Gastrocnemius medialis (tissue), 4 donors: ENCODE measurements at regions not wholly inside any gene's neighbourhood (a gene's known extent, or its start where the extent isn't known, plus 50 kb on each side); places are given as distances from the start of the nearest gene placed in this dataset.

Source experiments
- ATAC-seq, 2 donors: fragments of 150-250 bp; one replicate each; pipeline ENCODE4 v1.9.1; 2016
- DNase-seq, 2 donors: peaks; one replicate each; pipeline ENCODE4 v3.0.0-alpha.2; 2019
- H3K27ac ChIP-seq, 4 donors: fragments of 200-600 bp; sonication (generic); 1 replicate in 1 of 4; 2 replicates in 3 of 4; pipeline ENCODE4 v1.5.1; 2016 to 2018; ENCODE audit warnings: mild to moderate bottlenecking in 2 of 4, moderate library complexity in 1 of 4
- H3K27me3 ChIP-seq, 3 donors: fragments of 200-600 bp; sonication (generic) in 2 of 3; 1 replicate in 1 of 3; 2 replicates in 2 of 3; pipeline versions ENCODE4 v1.5.1 to v1.6.0; 2016 to 2019; ENCODE audit warnings: mild to moderate bottlenecking in 1 of 3, moderate library complexity in 1 of 3
- H3K36me3 ChIP-seq, 2 donors: fragments of 200-600 bp; sonication (generic) in 1 of 2; one replicate each; pipeline ENCODE4 v1.5.1; 2017 to 2018
- H3K4me1 ChIP-seq, 2 donors: fragments of 200-600 bp; sonication (generic) in 1 of 2; one replicate each; pipeline ENCODE4 v1.5.1; 2016 to 2017; ENCODE audit warnings: mild to moderate bottlenecking in 2 of 2
- H3K4me3 ChIP-seq, 4 donors: fragments of 200-600 bp; sonication (generic) in 3 of 4; 1 replicate in 1 of 4; 2 replicates in 3 of 4; pipeline ENCODE4 v1.5.1; 2016 to 2019; ENCODE audit warnings: mild to moderate bottlenecking in 2 of 4
- H3K9me3 ChIP-seq, 3 donors: fragments of 200-600 bp; sonication (generic) in 2 of 3; 1 replicate in 1 of 3; 2 replicates in 2 of 3; pipeline ENCODE4 v1.5.1; 2016 to 2019
- CTCF ChIP-seq, 5 experiments: fragments of 450-650 bp in 3 of 5; fragments of 200-600 bp in 2 of 5; sonication (generic) in 2 of 5; IDR thresholded peaks in 4 of 5; conservative IDR thresholded peaks in 1 of 5; 1 replicate in 4 of 5; 2 replicates in 1 of 5; pipeline ENCODE4 v1.5.1; 2016 to 2019; ENCODE audit warnings: antibody characterized with exemption in 5 of 5, mild to moderate bottlenecking in 3 of 5, moderate library complexity in 3 of 5
- POLR2A ChIP-seq, 2 donors: fragments of 450-650 bp; IDR thresholded peaks; one replicate each; pipeline ENCODE4 v1.6.1; 2017; ENCODE audit warnings: antibody characterized with exemption in 2 of 2, mild to moderate bottlenecking in 2 of 2, moderate library complexity in 2 of 2
- in situ Hi-C, 4 donors: fragments of 200-750 bp; cut with MboI; loops; one replicate each; pipeline versions ENCODE4 v1.15.0 to v1.8.0; 2017; ENCODE audit warnings: low sequenced_read_pairs in 4 of 4
- intact Hi-C: fragments of 100-400 bp; cut with DNase I; formaldehyde crosslinking; loops from one replicate; pipeline ENCODE4 v1.15.1; 2023; ENCODE audit warnings: low total_unique reads

- Histone ChIP-seq H3K4me3 (no peak overlapping the region), H3K9me3 (no peaks in the 10 kb centered on the region), H3K36me3 (no peaks in the 10 kb centered on the region), H3K27me3 (no peaks in the 10 kb centered on the region), H3K27ac (no peak overlapping the region), H3K4me1 (no peaks in the 10 kb centered on the region)
- in situ Hi-C loops (no loop called here), intact Hi-C loops (no loop called here)
- DNase-seq (no peak), ATAC-seq (no peak)
- TF ChIP-seq POLR2A (IDR thresholded peaks at IDR 0.05) (no peak), CTCF (IDR thresholded peaks at IDR 0.05 in 4 of 5, conservative IDR thresholded peaks at IDR 0.05 in 1 of 5) (no peak)
Observed at GRCh38 chr4:130249002-130249401, 1153.0 kb downstream of the C4orf33 start.

GRCh38 chr4:130257271-130257670, 1161.3 kb downstream of the C4orf33 start:
- Histone ChIP-seq H3K27me3 (no peaks in the 10 kb centered on the region), H3K4me1 (no peaks in the 10 kb centered on the region), H3K36me3 (no peaks in the 10 kb centered on the region), H3K27ac (no peak overlapping the region), H3K9me3 (no peaks in the 10 kb centered on the region), H3K4me3 (no peak overlapping the region)
- DNase-seq (no peak), ATAC-seq (no peak)
- in situ Hi-C loops = no loop called here
- no peak for TF ChIP-seq POLR2A (IDR thresholded peaks at IDR 0.05)
- no peak for TF ChIP-seq CTCF (IDR thresholded peaks at IDR 0.05 in 4 of 5, conservative IDR thresholded peaks at IDR 0.05 in 1 of 5)
- intact Hi-C loops = no loop called here

GRCh38 chr4:130266814-130267213, 1170.9 kb downstream of the C4orf33 start:
- no peaks in the 10 kb centered on the region for H3K4me1 ChIP-seq
- in situ Hi-C loops (no loop called here), intact Hi-C loops (no loop called here)
- no peaks in the 10 kb centered on the region for H3K9me3 ChIP-seq
- DNase-seq = no peak
- no peak for ATAC-seq
- H3K36me3 ChIP-seq = no peaks in the 10 kb centered on the region
- no peak overlapping the region for H3K4me3 ChIP-seq
- no peaks in the 10 kb centered on the region for H3K27me3 ChIP-seq
- TF ChIP-seq POLR2A (IDR thresholded peaks at IDR 0.05) (no peak), CTCF (IDR thresholded peaks at IDR 0.05 in 4 of 5, conservative IDR thresholded peaks at IDR 0.05 in 1 of 5) (no peak)
- H3K27ac ChIP-seq = no peak overlapping the region

GRCh38 chr4:130288576-130288975, 1192.6 kb downstream of the C4orf33 start:
- intact Hi-C loops = no loop called here
- Histone ChIP-seq H3K4me3 (no peak overlapping the region), H3K27ac (no peak overlapping the region), H3K4me1 (no peaks in the 10 kb centered on the region), H3K36me3 (no peaks in the 10 kb centered on the region), H3K9me3 (no peaks in the 10 kb centered on the region), H3K27me3 (no peaks in the 10 kb centered on the region)
- no peak for DNase-seq
- TF ChIP-seq POLR2A (IDR thresholded peaks at IDR 0.05) (no peak), CTCF (IDR thresholded peaks at IDR 0.05 in 4 of 5, conservative IDR thresholded peaks at IDR 0.05 in 1 of 5) (no peak)
- ATAC-seq = no peak
- in situ Hi-C loops = no loop called here

GRCh38 chr4:130293692-130294091, 1197.7 kb downstream of the C4orf33 start:
- no peaks in the 10 kb centered on the region for H3K27me3 ChIP-seq
- no peak for DNase-seq
- H3K4me1 ChIP-seq = no peaks in the 10 kb centered on the region
- no peaks in the 10 kb centered on the region for H3K9me3 ChIP-seq
- no peaks in the 10 kb centered on the region for H3K36me3 ChIP-seq
- TF ChIP-seq POLR2A (IDR thresholded peaks at IDR 0.05) (no peak), CTCF (IDR thresholded peaks at IDR 0.05 in 4 of 5, conservative IDR thresholded peaks at IDR 0.05 in 1 of 5) (no peak)
- H3K4me3 ChIP-seq = no peak overlapping the region
- no peak for ATAC-seq
- no peak overlapping the region for H3K27ac ChIP-seq
- in situ Hi-C loops = no loop called here
- intact Hi-C loops = no loop called here
